HG03135 (cell line): ENCODE measurements at regions not wholly inside any gene's neighbourhood (a gene's known extent, or its start where the extent isn't known, plus 50 kb on each side); places are given as distances from the start of the nearest gene placed in this dataset.
A peak's percentile ranks its signal among the peaks of the same experiment; 100 is the strongest.

Experiments
- ATAC-seq: cut with Tn5 transposase; IDR thresholded peaks from one replicate; pipeline ENCODE4 v1.9.1; 2021; ENCODE audit warnings: mild to moderate bottlenecking, moderate library complexity; ENCODE audit not compliant: unreplicated experiment

- no peak for ATAC-seq
These were observed 843.1 kb downstream of the STIM2 start for GRCh38 chr4:27703771-27704170.

GRCh38 chr4:27711041-27711440, 850.4 kb downstream of the STIM2 start:
- ATAC-seq: no peak

GRCh38 chr4:27714073-27714472, 853.4 kb downstream of the STIM2 start:
- ATAC-seq: no peak

- ATAC-seq: no peak
These were observed 856.2 kb downstream of the STIM2 start for GRCh38 chr4:27716693-27717430.

- ATAC-seq: no peak
These were observed 856.8 kb downstream of the STIM2 start for GRCh38 chr4:27717431-27717755.

- ATAC-seq: peak; percentile 80
These were observed 859.5 kb downstream of the STIM2 start for GRCh38 chr4:27720010-27720766.

GRCh38 chr4:27721193-27721592, 860.6 kb downstream of the STIM2 start:
- ATAC-seq: no peak

- ATAC-seq: no peak
These were observed 868.3 kb downstream of the STIM2 start for GRCh38 chr4:27728892-27729291.

- ATAC-seq: no peak
These were observed 882.2 kb downstream of the STIM2 start for GRCh38 chr4:27742816-27743215.

- ATAC-seq: no peak
These were observed 899.3 kb downstream of the STIM2 start for GRCh38 chr4:27759611-27760575.

- no peak for ATAC-seq
These were observed 903.3 kb downstream of the STIM2 start for GRCh38 chr4:27763830-27764525.

GRCh38 chr4:27764526-27764837, 903.8 kb downstream of the STIM2 start:
- ATAC-seq: no peak

GRCh38 chr4:27770895-27771294, 910.3 kb downstream of the STIM2 start:
- ATAC-seq: no peak

GRCh38 chr4:27775156-27775555, 914.5 kb downstream of the STIM2 start:
- ATAC-seq: no peak

GRCh38 chr4:27779827-27780226, 919.2 kb downstream of the STIM2 start:
- ATAC-seq: no peak

GRCh38 chr4:27787195-27787594, 926.6 kb downstream of the STIM2 start:
- ATAC-seq: no peak

GRCh38 chr4:27789773-27790172, 929.1 kb downstream of the STIM2 start:
- ATAC-seq: no peak

GRCh38 chr4:27790911-27791310, 930.3 kb downstream of the STIM2 start:
- no peak for ATAC-seq

GRCh38 chr4:27791640-27792039, 931.0 kb downstream of the STIM2 start:
- no peak for ATAC-seq

GRCh38 chr4:27807207-27807606, 946.6 kb downstream of the STIM2 start:
- ATAC-seq: no peak

GRCh38 chr4:27811948-27812347, 951.3 kb downstream of the STIM2 start:
- no peak for ATAC-seq
